GM12891 (cell line): ENCODE measurements at regions not wholly inside any gene's neighbourhood (a gene's known extent, or its start where the extent isn't known, plus 50 kb on each side); places are given as distances from the start of the nearest gene placed in this dataset.

ENCODE experiments used
- DNase-seq: peaks from one replicate; pipeline ENCODE4 v3.0.0; 2011; ENCODE audit warnings: low spot score; ENCODE audit not compliant: insufficient read length
- FAIRE-seq: peaks from 2 replicates; lab custom pipeline; 2011; peaks lifted over from hg19 to GRCh38; lab: Jason Lieb, UNC
- PAX5 ChIP-seq: IDR thresholded peaks from 2 replicates; pipeline ENCODE4 v1.6.1; 2011; ENCODE audit warnings: low read length, moderate library complexity, mild to moderate bottlenecking; ENCODE audit not compliant: insufficient read depth, severe bottlenecking
- POLR2A ChIP-seq: IDR thresholded peaks from 2 replicates; pipeline ENCODE4 v1.6.1; 2011; ENCODE audit warnings: low read depth, low read length, control low read depth
- POLR2AphosphoS5 ChIP-seq: IDR thresholded peaks from 2 replicates; pipeline ENCODE4 v1.6.1; 2011; ENCODE audit warnings: low read depth, low read length, control low read depth
- POU2F2 ChIP-seq: IDR thresholded peaks from 2 replicates; pipeline ENCODE4 v1.6.1; 2011; ENCODE audit warnings: low read depth, mild to moderate bottlenecking, control low read depth, low read length, moderate library complexity
- SPI1 ChIP-seq: IDR thresholded peaks from 2 replicates; pipeline ENCODE4 v1.6.1; 2011; ENCODE audit warnings: low read depth, low read length, control low read depth
- TAF1 ChIP-seq: IDR thresholded peaks from 2 replicates; pipeline ENCODE4 v1.6.1; 2011; ENCODE audit warnings: low read depth, low read length, control low read depth

DNA sequence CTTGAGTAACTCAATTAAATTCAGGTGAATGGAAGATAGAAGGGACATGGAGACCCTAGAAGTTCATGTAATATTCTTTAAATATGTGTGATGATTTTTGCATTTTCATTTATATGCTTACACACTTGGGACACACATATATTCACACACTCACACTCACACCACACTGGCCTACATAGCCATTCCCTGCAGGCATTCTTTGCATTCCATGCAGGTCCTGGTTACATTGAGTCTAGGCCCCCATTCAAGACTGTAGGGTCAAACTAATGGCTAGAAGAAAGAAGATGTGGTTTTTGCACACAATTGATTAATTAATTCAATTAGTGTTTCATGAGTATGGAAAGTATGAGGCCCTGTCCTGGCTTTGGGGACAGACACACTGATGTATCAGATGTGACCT is 249.4 kb downstream of the HNMT start:
- DNase-seq, result no peak
- TF ChIP-seq TAF1 (no peak), SPI1 (no peak), POU2F2 (no peak), POLR2AphosphoS5 (no peak), POLR2A (no peak), PAX5 (no peak)
- FAIRE-seq, result no peak

DNA sequence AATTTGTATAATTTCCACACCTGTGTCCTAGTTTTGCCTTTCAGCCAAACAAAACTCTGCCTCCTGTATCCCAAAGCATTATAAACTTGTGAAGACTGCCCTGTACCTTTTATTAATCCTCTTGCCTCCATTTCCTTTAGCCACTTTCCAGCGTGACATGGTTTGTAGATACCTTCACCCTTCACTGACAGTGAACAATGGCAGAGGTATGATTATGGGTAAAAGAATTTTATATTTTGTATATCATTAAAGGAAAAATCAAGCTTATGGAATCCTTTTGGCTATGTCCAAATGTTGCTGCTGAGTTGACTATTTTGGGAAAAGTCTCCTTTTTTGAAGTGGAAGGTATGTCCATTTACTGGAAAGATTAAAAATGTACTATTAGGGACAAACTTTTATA is 251.7 kb downstream of the HNMT start:
- FAIRE-seq (no peak), DNase-seq (no peak)
- no peak for TF ChIP-seq SPI1
- no peak for TF ChIP-seq POLR2AphosphoS5
- TF ChIP-seq POU2F2, result no peak
- TF ChIP-seq POLR2A, result no peak
- TF ChIP-seq TAF1, result no peak
- TF ChIP-seq PAX5, result no peak

DNA sequence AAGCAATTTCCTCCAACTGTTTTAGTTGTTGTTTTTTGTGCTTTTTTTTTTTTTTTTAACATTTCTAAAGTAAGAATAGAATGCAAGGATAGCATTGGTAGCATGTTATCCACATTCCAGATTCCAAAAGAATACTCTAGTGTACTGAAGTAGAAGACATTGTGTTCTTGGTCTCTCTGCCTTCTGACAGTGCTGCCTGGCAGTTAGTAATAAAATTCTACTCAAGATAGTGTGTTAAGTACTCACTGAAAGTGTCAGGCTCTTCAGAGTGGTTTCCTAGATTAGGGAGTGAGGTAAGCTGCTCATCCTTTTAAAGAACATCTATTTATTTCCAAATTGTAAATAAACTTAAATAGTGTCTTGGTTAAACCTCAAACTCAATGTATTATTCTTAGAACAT is 253.7 kb downstream of the HNMT start:
- TF ChIP-seq TAF1, result no peak
- TF ChIP-seq POLR2A, result no peak
- TF ChIP-seq POU2F2, result no peak
- no peak for TF ChIP-seq SPI1
- TF ChIP-seq PAX5, result no peak
- no peak for TF ChIP-seq POLR2AphosphoS5
- DNase-seq (no peak), FAIRE-seq (no peak)

DNA sequence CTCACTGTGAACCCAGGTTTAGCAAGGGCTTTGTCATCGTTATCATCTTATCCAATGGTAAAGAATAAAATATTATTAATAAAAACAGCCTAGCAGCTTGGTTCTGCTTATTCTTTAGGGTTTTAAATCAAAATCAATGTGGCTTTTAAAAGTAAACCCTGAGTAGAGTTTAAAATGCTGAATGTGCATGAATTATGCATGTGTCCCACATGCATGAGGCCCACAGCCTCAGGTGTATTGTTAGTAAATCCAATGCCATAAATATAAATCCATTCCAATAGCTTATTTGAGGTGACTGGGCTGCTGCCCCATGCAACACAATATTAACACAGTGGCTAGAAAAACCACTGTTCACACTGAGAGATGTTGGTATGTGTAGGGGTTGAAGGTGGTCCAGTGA is 254.1 kb downstream of the HNMT start:
- TF ChIP-seq PAX5 (no peak), SPI1 (no peak), POLR2A (no peak), TAF1 (no peak), POU2F2 (no peak), POLR2AphosphoS5 (no peak)
- FAIRE-seq (no peak), DNase-seq (no peak)

DNA sequence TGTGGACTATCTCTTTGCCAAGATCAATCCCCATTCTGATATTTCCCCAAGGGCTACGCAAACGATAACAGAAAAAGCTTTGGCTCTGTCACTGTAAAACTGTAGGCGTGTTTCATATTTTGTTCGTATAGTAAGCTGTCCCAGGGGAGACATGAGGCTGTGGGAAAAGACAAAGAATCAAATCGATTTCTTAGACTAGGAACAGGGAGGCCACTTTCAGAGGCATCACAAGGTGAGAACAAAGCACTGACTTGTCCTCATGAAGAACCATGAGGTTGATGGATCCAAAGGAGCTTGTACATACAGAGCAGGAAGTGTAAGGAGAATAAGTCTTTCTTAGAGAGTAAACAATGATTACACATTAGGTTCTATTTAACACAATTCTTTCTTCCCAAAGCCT is 255.7 kb downstream of the HNMT start:
- no peak for TF ChIP-seq POLR2AphosphoS5
- TF ChIP-seq POLR2A, result no peak
- TF ChIP-seq POU2F2, result no peak
- no peak for TF ChIP-seq TAF1
- TF ChIP-seq PAX5, result no peak
- no peak for TF ChIP-seq SPI1
- FAIRE-seq (no peak), DNase-seq (no peak)

DNA sequence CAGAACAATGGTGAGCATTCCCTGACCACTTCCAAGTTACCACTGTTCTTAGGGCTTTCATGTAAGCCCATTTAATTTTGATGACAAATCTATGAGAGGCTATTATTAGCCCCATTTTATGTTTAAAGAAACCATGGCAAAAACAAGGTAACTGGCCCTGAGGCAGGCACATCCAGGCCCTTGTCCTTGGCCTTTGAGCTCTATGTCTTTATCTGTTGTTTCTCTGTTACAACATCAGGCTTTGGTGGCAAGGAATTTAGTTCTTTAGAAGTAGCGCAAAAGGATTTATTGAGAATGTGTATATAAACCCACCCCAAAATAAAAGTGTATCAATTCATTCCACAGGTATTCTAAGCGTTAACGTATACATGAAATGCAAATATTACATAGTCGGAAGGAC is 257.1 kb downstream of the HNMT start:
- DNase-seq (no peak), FAIRE-seq (no peak)
- TF ChIP-seq PAX5 (no peak), TAF1 (no peak), POU2F2 (no peak), POLR2AphosphoS5 (no peak), POLR2A (no peak), SPI1 (no peak)

DNA sequence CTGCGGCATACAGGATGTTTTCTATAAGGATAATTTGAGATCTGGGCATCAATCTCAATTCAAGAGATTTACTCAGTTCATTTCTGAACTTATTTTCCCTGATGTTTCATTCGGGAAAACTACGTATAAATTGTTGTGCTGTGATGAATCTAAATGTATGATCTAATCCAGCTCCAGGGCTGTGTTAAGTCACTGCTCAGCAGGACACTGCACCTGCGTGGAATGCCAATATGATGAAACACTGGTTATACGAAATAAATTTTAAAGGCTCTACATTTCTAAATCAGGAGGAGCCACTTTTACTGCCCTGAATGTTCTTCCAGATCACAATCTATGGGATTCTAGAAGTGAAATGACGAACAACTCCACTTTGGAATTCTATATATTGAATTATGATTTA is 259.0 kb downstream of the HNMT start:
- FAIRE-seq (no peak), DNase-seq (no peak)
- TF ChIP-seq PAX5 (no peak), TAF1 (no peak), POLR2AphosphoS5 (no peak), SPI1 (no peak), POLR2A (no peak), POU2F2 (no peak)

DNA sequence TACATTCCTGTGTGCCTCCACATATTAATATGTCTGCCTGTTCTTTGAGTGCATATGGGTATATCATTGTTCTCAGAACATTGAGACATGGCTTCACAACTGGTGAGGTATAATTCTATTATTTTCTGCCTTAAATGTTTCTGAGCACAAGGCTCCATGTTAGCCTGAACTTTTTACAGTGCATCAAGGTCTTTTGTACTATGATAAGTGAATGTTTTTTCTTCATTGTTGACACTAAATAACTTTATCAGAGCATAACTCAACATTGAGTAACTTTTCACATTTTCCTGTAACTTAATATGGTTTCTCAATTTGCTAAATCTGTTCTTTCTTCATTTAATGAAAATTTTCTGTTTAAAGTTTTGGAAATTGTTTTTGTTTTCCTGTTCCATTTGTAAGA is 262.9 kb downstream of the HNMT start:
- DNase-seq (no peak), FAIRE-seq (no peak)
- TF ChIP-seq PAX5 (no peak), POU2F2 (no peak), TAF1 (no peak), SPI1 (no peak), POLR2A (no peak), POLR2AphosphoS5 (no peak)

DNA sequence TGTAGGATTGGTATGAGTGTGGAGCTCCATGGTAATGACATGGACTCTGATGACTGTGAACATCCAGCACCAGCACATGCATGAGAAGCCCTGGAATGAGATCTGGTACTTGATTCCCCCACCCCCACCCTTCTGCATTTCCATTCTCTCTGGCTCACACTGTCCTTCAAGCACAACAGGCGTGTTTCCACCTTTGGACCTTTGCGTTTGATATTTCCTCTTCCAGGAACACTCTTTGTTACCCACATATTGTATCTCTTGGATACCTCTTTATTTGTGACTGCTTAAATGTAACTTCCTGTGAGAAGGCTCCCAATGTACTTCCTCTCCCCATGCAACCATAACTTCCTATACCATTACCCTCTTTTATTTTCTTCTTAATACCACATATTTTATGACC is 263.8 kb downstream of the HNMT start:
- TF ChIP-seq TAF1, result no peak
- TF ChIP-seq POLR2AphosphoS5, result no peak
- TF ChIP-seq POLR2A, result no peak
- TF ChIP-seq PAX5, result no peak
- no peak for TF ChIP-seq POU2F2
- no peak for TF ChIP-seq SPI1
- FAIRE-seq, result no peak
- DNase-seq, result no peak

DNA sequence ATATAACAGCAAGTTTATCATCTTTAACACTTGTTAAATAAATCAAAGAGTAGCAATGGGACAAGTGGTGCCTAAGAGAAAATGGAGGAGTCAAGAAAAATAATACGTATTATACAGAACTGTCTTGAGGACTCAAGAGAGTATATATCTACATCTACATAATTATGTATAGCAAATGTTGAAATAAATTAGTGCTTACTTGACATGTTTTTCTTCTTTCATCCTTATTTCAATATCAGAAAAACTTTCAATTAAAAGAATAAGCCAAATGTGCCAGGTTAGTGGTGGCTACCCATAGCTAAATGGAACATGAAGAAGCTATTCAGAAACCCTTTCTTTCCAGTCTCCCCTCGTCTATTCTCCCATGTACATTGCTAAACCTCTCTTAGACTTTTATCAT is 267.3 kb upstream of the SPOPL start:
- FAIRE-seq, result no peak
- no peak for DNase-seq
- TF ChIP-seq POLR2A (no peak), POU2F2 (no peak), SPI1 (no peak), TAF1 (no peak), PAX5 (no peak), POLR2AphosphoS5 (no peak)

DNA sequence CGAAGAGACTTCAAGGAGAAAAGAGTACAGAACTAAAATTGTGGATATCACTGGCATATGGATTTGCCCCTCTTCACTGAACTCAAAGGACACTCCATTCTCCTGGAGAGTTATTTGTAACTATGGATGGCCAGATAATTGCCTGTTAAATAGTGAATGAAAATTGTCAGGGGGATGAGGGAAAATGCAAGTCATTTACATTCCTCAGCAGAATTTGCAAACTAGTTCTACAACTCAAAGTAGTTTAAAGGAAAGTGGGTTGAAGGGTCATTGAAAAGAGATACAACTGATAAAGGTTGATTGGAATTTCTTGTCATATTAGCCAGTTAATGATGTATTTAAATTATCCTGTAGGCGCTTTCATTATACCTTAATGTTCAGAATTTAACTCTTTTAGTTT is 266.5 kb upstream of the SPOPL start:
- FAIRE-seq (no peak), DNase-seq (no peak)
- TF ChIP-seq PAX5 (no peak), POLR2AphosphoS5 (no peak), POLR2A (no peak), SPI1 (no peak), TAF1 (no peak), POU2F2 (no peak)
